Kidney epithelial cell (primary cell): ENCODE measurements at regions not wholly inside any gene's neighbourhood (a gene's known extent, or its start where the extent isn't known, plus 50 kb on each side); places are given as distances from the start of the nearest gene placed in this dataset.

Experiments used
- DNase-seq: peaks from one replicate; pipeline ENCODE4 v3.0.0-alpha.2; 2010; ENCODE audit warnings: low read depth
- H3K27me3 ChIP-seq: 2 replicates; pipeline ENCODE4 v1.6.0; 2011; ENCODE audit warnings: low read length; ENCODE audit not compliant: control insufficient read depth, insufficient read depth
- H3K36me3 ChIP-seq: 2 replicates; pipeline ENCODE4 v1.5.1; 2011; ENCODE audit warnings: low read length; ENCODE audit not compliant: control insufficient read depth, insufficient read depth
- H3K4me3 ChIP-seq: 2 replicates; pipeline ENCODE4 v1.5.1; 2011; ENCODE audit warnings: low read depth, mild to moderate bottlenecking, control low read depth, low read length
- TF ChIP-seq, protein P1 (sequence below): IDR thresholded peaks from 2 replicates; pipeline ENCODE4 v1.5.1; 2011; ENCODE audit warnings: mild to moderate bottlenecking, moderate library complexity, low read length, control low read depth, inconsistent platforms; ENCODE audit not compliant: insufficient read depth, poor library complexity, severe bottlenecking

DNA sequence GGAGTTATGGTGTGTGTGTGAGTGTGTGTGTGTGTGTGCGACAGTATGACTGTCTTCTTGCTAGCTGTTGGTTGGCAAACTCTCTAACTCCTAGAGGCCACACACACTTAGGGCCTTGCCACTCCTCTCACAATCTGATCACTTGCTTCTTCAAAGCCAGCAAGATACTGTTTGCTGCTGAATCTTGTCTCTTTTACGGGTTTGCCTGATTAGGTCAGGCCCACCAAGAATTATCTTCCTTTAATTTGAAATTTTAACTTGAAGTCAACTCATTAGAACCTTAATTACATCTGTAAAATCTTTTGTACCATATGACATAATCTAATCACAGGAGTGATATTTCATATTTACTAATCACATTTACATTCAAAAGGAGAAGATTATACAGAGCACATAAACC, 359.2 kb upstream of the SGCG start:
- no peak overlapping the region for H3K4me3 ChIP-seq
- no peak for DNase-seq
- no peaks in the 10 kb centered on the region for H3K36me3 ChIP-seq
- TF ChIP-seq, protein P1, sequence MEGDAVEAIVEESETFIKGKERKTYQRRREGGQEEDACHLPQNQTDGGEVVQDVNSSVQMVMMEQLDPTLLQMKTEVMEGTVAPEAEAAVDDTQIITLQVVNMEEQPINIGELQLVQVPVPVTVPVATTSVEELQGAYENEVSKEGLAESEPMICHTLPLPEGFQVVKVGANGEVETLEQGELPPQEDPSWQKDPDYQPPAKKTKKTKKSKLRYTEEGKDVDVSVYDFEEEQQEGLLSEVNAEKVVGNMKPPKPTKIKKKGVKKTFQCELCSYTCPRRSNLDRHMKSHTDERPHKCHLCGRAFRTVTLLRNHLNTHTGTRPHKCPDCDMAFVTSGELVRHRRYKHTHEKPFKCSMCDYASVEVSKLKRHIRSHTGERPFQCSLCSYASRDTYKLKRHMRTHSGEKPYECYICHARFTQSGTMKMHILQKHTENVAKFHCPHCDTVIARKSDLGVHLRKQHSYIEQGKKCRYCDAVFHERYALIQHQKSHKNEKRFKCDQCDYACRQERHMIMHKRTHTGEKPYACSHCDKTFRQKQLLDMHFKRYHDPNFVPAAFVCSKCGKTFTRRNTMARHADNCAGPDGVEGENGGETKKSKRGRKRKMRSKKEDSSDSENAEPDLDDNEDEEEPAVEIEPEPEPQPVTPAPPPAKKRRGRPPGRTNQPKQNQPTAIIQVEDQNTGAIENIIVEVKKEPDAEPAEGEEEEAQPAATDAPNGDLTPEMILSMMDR = no peak
- no peaks in the 10 kb centered on the region for H3K27me3 ChIP-seq

DNA sequence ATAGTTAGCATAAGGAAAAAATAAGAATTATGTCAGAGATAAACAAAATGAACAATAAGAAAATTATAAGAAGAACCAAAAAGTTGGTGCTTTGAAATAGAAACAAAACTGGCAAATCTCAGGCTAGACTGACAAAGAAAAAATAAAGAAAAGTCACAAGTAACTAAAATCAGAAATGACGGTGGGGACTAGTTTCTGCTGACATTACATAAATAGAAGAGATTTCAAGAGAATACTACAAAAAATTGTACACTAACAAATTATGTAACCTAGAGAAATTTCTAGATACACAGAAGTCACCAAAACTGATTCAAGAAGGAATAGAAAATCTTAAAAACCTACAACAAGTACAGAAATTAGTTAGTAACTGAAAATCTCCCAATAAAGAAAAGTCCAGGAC, 355.6 kb upstream of the SGCG start:
- Histone ChIP-seq H3K36me3 (no peaks in the 10 kb centered on the region), H3K27me3 (no peaks in the 10 kb centered on the region), H3K4me3 (no peak overlapping the region)
- no peak for DNase-seq
- TF ChIP-seq, protein P1 = no peak

DNA sequence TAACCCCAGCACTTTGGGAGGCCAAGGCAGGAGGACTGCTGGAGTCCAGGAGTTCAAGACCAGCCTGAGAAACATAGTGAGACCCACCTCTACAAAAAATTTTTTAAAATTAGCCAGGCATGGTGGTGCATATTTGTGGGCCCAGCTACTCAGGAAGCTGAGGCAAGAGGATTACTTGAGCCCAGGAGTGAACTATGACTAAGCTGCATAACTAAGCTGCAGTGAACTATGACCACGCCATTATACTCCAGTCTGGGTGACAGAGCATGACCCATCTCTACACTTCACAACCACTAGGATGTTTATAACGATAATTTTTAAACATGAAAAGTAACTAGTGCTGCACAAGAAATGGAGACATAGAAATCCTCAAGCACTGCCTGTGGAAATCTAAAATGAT, 352.7 kb upstream of the SGCG start:
- Histone ChIP-seq H3K27me3 (no peaks in the 10 kb centered on the region), H3K4me3 (no peak overlapping the region), H3K36me3 (no peaks in the 10 kb centered on the region)
- DNase-seq = peak; percentile 89
- TF ChIP-seq, protein P1 = no peak

DNA sequence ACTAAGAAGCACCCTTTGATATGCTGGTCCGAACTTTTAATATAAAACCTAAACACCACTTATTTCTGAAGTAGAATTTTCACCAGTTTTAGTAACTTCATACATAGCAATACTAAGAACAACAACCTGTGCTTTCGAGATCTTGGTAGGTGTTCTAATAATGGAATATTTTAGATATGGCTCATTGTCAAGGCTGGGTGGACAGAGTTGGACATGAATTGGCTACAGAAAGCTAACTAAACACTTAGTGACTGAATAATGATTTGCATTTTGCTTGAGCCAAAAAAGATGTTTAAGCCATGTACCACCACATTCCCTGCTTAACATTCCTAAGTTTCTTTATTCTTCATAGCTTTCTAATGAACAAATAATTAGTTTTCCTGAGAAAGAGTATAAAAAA, 344.3 kb upstream of the SGCG start:
- DNase-seq = no peak
- H3K36me3 ChIP-seq = no peaks in the 10 kb centered on the region
- no peaks in the 10 kb centered on the region for H3K27me3 ChIP-seq
- TF ChIP-seq, protein P1 = no peak
- H3K4me3 ChIP-seq = no peak overlapping the region

DNA sequence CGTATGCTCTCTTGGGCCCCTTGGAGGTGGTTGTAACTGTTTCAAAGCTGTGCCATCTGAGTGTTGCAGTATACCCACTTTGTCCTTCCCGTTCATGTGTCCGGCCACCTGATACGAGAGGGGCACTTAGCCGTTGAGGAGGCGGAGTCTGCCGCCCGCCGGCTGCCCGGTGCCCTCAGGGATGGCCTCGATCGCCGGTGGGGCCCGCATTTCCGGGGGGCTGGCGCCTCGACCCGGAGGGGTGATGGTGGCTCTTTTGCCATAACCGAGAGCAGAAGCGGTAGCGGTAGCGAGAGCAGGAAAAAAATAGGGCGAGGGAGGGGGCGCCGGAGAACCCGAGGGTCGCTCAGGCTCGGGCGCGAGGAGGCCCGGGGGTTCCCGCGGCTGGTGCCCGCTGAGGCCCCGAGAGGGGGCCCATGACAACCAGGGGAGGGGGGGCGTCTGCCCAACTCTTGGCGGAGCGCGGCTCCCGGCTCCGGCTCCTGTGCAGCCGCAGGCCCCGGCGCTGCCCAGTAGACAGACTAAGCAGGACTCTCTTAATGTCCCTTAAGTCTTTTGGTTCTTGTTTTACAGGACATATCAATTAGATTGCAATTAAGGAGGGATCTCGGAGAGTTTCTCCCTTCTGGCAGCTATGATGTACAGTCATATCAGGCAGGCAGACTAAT, 342.7 kb upstream of the SGCG start:
- Histone ChIP-seq H3K36me3 (no peaks in the 10 kb centered on the region), H3K27me3 (no peaks in the 10 kb centered on the region), H3K4me3 (peak overlapping the region; percentile 19)
- TF ChIP-seq, protein P1 = no peak
- no peak for DNase-seq
